ENCODE measurements at regions not wholly inside any gene's neighbourhood (a gene's known extent, or its start where the extent isn't known, plus 50 kb on each side); places are given as distances from the start of the nearest gene placed in this dataset.

GRCh38 chrX:39741904-39742303 lies 355.9 kb downstream of the BCOR start:
- TF ChIP-seq, protein P1, sequence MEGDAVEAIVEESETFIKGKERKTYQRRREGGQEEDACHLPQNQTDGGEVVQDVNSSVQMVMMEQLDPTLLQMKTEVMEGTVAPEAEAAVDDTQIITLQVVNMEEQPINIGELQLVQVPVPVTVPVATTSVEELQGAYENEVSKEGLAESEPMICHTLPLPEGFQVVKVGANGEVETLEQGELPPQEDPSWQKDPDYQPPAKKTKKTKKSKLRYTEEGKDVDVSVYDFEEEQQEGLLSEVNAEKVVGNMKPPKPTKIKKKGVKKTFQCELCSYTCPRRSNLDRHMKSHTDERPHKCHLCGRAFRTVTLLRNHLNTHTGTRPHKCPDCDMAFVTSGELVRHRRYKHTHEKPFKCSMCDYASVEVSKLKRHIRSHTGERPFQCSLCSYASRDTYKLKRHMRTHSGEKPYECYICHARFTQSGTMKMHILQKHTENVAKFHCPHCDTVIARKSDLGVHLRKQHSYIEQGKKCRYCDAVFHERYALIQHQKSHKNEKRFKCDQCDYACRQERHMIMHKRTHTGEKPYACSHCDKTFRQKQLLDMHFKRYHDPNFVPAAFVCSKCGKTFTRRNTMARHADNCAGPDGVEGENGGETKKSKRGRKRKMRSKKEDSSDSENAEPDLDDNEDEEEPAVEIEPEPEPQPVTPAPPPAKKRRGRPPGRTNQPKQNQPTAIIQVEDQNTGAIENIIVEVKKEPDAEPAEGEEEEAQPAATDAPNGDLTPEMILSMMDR (conservative IDR thresholded peaks at IDR 0.05; ENCODE audit: low read depth, low read length): no peak
- no peak for TF ChIP-seq EZH2 (IDR thresholded peaks at IDR 0.05; ENCODE audit: low read length, unreplicated experiment)
- TF ChIP-seq EZH2phosphoT487 (IDR thresholded peaks at IDR 0.05; ENCODE audit: borderline replicate concordance, low read length): no peak
